ENCODE measurements at regions not wholly inside any gene's neighbourhood (a gene's known extent, or its start where the extent isn't known, plus 50 kb on each side); places are given as distances from the start of the nearest gene placed in this dataset.

- H3K27ac ChIP-seq = no peak overlapping the region
- peaks cover 0 to 19% (median 4%) of the 10 kb centered on the region in 4 donors for H3K4me1 ChIP-seq
- intact Hi-C loops (cut with DNase I; ENCODE audit: low total_unique reads) = no loop called here
- no peaks in the 10 kb centered on the region for H3K9me3 ChIP-seq
- no peak for DNase-seq
- H3K36me3 ChIP-seq = no peaks in the 10 kb centered on the region
- H3K4me3 ChIP-seq = no peak overlapping the region
- TF ChIP-seq, protein P1, sequence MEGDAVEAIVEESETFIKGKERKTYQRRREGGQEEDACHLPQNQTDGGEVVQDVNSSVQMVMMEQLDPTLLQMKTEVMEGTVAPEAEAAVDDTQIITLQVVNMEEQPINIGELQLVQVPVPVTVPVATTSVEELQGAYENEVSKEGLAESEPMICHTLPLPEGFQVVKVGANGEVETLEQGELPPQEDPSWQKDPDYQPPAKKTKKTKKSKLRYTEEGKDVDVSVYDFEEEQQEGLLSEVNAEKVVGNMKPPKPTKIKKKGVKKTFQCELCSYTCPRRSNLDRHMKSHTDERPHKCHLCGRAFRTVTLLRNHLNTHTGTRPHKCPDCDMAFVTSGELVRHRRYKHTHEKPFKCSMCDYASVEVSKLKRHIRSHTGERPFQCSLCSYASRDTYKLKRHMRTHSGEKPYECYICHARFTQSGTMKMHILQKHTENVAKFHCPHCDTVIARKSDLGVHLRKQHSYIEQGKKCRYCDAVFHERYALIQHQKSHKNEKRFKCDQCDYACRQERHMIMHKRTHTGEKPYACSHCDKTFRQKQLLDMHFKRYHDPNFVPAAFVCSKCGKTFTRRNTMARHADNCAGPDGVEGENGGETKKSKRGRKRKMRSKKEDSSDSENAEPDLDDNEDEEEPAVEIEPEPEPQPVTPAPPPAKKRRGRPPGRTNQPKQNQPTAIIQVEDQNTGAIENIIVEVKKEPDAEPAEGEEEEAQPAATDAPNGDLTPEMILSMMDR (IDR thresholded peaks at IDR 0.05) = no peak
- H3K27me3 ChIP-seq = no peaks in the 10 kb centered on the region
Measured at GRCh38 chr5:174410716-174411478, 313.5 kb upstream of the MSX2 start.

- Histone ChIP-seq H3K4me1 (peaks cover 0 to 19% (median 4%) of the 10 kb centered on the region in 4 donors), H3K4me3 (no peak overlapping the region), H3K27me3 (no peaks in the 10 kb centered on the region), H3K27ac (no peak overlapping the region), H3K9me3 (no peaks in the 10 kb centered on the region), H3K36me3 (no peaks in the 10 kb centered on the region)
- no peak for DNase-seq
- intact Hi-C loops (cut with DNase I; ENCODE audit: low total_unique reads) = no loop called here
- TF ChIP-seq, protein P1 (IDR thresholded peaks at IDR 0.05) = no peak
Measured at GRCh38 chr5:174411479-174411819, 312.9 kb upstream of the MSX2 start.

- no peak overlapping the region for H3K27ac ChIP-seq
- H3K4me1 ChIP-seq = peaks cover 0 to 19% (median 4%) of the 10 kb centered on the region in 4 donors
- TF ChIP-seq, protein P1 (IDR thresholded peaks at IDR 0.05) = no peak
- DNase-seq = no peak
- intact Hi-C loops (cut with DNase I; ENCODE audit: low total_unique reads) = no loop called here
- H3K9me3 ChIP-seq = no peaks in the 10 kb centered on the region
- peaks cover 0 to 3% of the 10 kb centered on the region in 2 donors for H3K27me3 ChIP-seq
- H3K36me3 ChIP-seq = no peaks in the 10 kb centered on the region
- no peak overlapping the region for H3K4me3 ChIP-seq
Measured at GRCh38 chr5:174412374-174412773, 312.0 kb upstream of the MSX2 start.

DNA sequence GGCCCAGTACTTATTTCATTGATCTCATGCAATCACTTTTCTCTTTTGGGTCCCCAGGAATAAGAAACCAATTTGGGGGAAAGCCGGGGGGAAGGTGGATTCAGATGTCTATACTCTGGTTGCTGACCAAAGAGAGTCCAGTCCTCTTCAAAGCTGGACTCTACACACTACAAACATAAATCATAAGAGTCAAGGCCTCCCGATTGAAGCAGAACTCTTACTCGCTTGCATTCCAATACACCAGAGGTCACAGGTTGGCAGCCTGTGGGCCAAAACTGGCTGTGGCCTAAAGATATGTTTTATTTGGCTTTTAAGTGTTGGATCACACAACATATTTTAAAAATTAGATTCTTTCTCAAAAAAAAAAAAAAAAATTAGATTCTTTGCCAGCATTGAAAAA lies 311.4 kb upstream of the MSX2 start:
- peaks cover 0 to 19% (median 4%) of the 10 kb centered on the region in 4 donors for H3K4me1 ChIP-seq
- no peak overlapping the region for H3K4me3 ChIP-seq
- TF ChIP-seq, protein P1 (IDR thresholded peaks at IDR 0.05) = no peak
- DNase-seq = no peak
- intact Hi-C loops (cut with DNase I; ENCODE audit: low total_unique reads) = no loop called here
- H3K9me3 ChIP-seq = no peaks in the 10 kb centered on the region
- peaks cover 0 to 6% of the 10 kb centered on the region in 2 donors for H3K27me3 ChIP-seq
- H3K27ac ChIP-seq = no peak overlapping the region
- H3K36me3 ChIP-seq = no peaks in the 10 kb centered on the region

- Histone ChIP-seq H3K36me3 (no peaks in the 10 kb centered on the region), H3K9me3 (no peaks in the 10 kb centered on the region), H3K27me3 (peaks cover 0 to 7% of the 10 kb centered on the region in 2 donors), H3K4me3 (no peak overlapping the region), H3K27ac (no peak overlapping the region), H3K4me1 (peaks cover 0 to 20% (median 4%) of the 10 kb centered on the region in 4 donors)
- intact Hi-C loops (cut with DNase I; ENCODE audit: low total_unique reads) = loop anchor here (2.0 kb wide), 1 partner anchor 379 kb away; no protein-coding TSS in a partner anchor
- DNase-seq = no peak
- TF ChIP-seq, protein P1 (IDR thresholded peaks at IDR 0.05) = no peak
Measured at GRCh38 chr5:174413567-174414314, 310.6 kb upstream of the MSX2 start.
